ENCODE measurements at regions not wholly inside any gene's neighbourhood (a gene's known extent, or its start where the extent isn't known, plus 50 kb on each side); places are given as distances from the start of the nearest gene placed in this dataset.

- DNase-seq = no peak
These were observed 557.9 kb upstream of the ID4 start for GRCh38 chr6:19279273-19279684.

DNA sequence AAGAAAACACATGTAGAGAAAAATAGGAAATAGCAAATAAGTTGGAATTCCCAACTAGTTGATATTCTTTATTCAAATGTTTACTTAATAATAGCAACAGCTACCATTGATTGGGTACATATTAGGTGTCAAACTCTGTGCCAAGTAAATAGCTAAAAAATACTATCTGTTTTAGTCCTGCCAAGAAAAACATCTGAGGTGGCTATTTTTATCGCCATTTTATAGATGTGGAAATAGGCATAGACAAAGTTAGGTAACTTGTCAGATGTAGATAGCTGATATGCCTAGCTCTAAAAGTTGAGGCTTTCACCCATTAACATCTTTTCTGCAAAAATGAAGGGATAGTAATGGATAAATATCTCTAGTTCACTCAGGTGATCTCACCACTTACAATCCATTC lies 549.2 kb upstream of the ID4 start:
- DNase-seq = no peak

DNA sequence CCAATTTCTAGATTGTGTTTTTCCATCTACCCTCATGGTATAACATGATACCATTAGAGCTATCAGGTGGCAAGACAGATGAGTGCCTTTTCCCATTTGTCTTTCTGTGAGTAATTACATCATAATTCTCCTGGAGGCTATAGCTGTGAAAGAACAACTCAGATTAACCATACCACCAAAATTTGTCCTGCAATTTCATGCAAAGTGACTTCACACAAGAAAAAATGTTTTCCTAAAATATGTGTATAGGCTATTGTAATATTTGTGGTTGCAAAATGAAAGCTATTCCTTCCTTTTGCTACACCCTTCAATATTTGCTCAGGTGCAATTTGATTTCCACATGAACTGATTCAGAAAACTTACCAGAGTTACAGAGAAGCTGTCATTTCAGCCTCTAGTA lies 547.7 kb upstream of the ID4 start:
- DNase-seq = no peak

DNA sequence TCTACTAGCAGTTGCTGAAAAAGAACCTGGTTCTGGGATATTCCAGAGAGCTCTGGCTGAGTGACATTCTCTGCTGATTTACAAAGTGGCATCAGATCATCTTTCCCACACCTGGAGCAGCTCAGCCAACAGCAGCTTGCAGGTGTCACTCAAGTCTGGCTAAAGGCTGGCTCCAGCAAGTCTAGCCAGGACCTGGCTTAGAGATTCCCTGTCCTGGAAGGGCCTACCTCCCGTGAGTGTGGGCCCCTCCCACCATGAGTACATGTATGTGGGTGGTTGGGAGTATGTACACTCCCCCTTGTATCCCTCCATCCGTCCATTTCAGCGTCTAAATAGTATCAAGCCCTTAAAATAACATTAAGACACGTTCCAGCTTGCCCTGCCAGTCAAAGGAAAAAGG lies 539.3 kb upstream of the ID4 start:
- DNase-seq = no peak

GRCh38 chr6:19298421-19298820 lies 538.7 kb upstream of the ID4 start:
- DNase-seq = no peak

- no peak for DNase-seq
These were observed 538.0 kb upstream of the ID4 start for GRCh38 chr6:19299129-19299528.

GRCh38 chr6:19301980-19302379 lies 535.2 kb upstream of the ID4 start:
- DNase-seq = no peak

- DNase-seq = no peak
These were observed 533.8 kb upstream of the ID4 start for GRCh38 chr6:19303383-19303782.

DNA sequence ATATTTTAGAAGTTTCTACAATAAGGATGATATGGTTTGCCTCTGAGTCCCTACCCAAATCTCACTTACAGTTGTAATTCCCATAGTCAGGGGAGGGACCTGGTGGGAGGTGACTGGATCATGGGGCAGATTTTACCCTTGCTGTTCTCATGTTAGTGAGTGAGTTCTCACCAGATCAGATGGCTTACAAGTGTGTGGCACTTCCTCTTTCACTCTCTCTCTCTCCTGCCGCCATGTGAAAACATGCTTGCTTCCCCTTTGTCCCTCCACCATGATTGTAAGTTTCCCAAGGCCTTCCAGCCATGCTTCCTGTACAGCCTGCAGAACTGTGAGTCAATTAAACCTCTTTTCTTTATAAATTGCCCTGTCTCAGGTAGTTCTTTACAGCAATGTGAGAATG lies 527.5 kb upstream of the ID4 start:
- no peak for DNase-seq

DNA sequence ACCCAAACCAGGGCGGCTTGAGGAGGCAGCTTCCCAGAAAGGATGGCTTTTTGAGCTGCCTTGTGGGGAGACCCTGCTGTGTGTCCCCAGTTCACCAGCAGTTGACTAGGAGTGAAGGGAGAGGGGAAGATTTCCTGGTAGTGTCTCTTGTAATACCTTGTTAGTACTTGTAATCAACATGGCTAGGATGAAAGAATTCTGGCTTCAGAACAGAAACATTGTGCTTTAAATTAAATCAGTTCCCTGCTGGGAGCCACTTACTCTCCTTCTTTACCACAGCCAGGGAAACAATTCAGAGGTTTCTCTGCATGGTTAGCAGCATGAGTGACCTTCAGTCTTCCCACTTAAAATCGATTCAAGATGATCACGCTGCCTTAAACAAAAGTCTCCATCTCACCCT lies 525.4 kb upstream of the ID4 start:
- no peak for DNase-seq

- no peak for DNase-seq
These were observed 524.8 kb upstream of the ID4 start for GRCh38 chr6:19312241-19312978.

DNA sequence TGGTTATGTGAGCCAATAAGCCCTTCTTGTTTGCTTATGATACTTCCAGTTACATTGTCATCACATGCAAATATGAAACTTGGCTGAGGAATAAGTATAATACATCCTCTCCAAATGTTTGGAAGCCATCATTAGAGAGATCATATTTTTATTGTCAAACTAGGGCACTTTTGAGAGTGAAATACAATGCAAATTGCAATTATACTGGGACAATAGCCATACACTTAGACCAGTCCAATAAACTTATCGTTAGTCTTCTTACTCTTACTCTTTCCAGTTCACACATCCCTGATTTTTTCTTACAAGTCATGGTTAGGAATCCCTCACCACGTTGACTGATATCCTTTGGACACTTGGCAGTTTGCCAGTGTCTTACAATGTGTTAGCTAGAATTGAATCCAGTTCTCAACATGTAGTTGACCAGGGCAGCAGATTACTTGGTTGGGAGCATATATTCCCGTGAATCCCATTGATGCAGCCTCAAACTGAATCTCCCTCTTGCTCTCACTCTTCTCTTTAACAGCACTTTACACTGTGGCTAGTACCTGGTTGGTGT lies 519.7 kb upstream of the ID4 start:
- DNase-seq = no peak

- DNase-seq = no peak
These were observed 518.2 kb upstream of the ID4 start for GRCh38 chr6:19319005-19319404.

DNA sequence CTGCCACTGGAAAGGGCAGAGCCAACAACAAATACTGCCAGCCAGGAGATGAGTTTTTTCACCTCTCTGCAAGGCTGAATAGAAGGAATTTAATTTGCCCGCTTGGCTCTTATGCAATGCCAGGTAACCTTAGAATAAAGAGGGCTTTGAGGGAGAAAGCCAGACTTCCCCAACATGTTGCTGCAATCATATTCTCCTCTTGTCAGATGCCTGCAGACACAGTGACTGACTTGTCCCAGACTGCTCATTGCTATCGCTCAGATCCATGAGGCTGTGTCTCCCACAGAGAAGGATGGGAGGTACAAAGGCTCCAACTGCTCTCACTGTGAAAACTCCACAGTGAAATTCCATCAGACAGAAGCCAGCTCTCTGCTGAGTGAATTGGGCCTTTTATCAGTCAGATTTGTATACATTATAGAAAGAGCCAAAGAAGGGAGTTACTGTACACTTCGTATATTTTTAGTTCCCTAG lies 517.0 kb upstream of the ID4 start:
- no peak for DNase-seq

GRCh38 chr6:19322691-19323485 lies 514.3 kb upstream of the ID4 start:
- no peak for DNase-seq

GRCh38 chr6:19324376-19324775 lies 512.8 kb upstream of the ID4 start:
- DNase-seq = no peak

- DNase-seq = no peak
These were observed 511.8 kb upstream of the ID4 start for GRCh38 chr6:19325335-19325789.

- no peak for DNase-seq
These were observed 509.9 kb upstream of the ID4 start for GRCh38 chr6:19327241-19327640.

- no peak for DNase-seq
These were observed 509.5 kb upstream of the ID4 start for GRCh38 chr6:19327661-19328060.

DNA sequence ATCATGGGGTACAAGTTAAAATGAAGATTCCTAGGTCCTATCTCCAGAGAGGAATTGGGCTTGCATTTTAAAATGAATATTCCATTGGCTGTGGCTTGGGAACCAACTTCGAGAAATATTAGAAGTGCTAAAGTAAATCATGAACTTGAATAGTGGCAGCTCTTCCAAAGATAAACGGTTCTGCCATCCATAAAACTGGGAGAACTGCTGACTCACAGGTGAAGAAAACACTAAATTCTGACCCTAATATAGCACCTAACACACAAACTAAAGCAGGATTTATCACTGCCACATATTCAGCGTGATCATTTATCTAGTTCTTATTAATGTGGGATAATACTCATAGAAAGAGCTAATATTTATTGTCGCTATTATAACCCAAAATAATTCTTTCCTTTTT lies 508.1 kb upstream of the ID4 start:
- DNase-seq = no peak

DNA sequence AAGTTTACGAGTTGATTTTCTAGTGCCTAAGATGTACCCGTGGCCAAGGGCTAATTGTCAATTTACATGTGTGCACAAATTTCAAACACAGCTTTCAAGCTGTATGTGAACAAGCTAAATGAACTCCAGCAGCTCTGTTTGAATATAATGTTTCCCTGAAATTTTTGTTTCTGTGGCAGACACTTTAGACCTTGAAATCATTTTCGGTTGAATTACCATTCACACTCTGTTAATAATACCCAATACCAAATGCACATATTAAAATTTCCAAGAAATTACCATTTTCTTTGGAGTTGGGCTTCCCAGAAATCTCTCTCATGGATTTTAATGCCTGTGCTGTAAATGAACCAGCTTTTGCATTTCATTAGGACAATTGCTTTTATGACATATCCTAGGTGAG lies 506.1 kb upstream of the ID4 start:
- no peak for DNase-seq

- DNase-seq = no peak
These were observed 504.2 kb upstream of the ID4 start for GRCh38 chr6:19332806-19333460.

DNA sequence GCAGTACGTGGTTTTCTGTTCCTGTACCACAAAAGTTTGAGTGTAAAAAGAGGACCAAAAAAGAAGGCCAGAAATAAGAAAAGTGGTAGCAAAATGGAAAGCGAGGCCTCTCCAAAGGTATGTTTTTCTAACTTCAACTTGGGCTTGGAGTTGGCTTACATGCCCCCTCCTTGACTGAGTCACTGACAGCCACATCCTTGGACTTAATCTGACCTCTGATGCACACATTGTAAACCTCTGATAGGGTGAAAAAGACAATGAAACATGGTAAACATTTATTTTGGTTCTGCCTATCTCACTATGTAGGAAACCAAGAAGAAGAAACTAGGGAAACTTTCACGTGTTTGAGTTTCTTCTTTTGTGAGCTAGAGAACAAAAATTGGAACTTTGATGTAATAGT lies 503.2 kb upstream of the ID4 start:
- no peak for DNase-seq

- DNase-seq = no peak
These were observed 500.6 kb upstream of the ID4 start for GRCh38 chr6:19336579-19336978.

Measured in CD4-positive, alpha-beta T cell treated with Interleukin-10 for 1 hour (primary cell).